Esophagus muscularis mucosa (tissue), 4 donors: ENCODE measurements at regions not wholly inside any gene's neighbourhood (a gene's known extent, or its start where the extent isn't known, plus 50 kb on each side); places are given as distances from the start of the nearest gene placed in this dataset.

Experiments
- EP300 ChIP-seq: sonication (generic); formaldehyde crosslinking; IDR thresholded peaks from one replicate; pipeline ENCODE4 v1.6.1; 2017; ENCODE audit warnings: antibody characterized with exemption
- POLR2A ChIP-seq: fragments of 450-650 bp; IDR thresholded peaks from one replicate; pipeline ENCODE4 v1.6.1; 2017; ENCODE audit warnings: antibody characterized with exemption, moderate library complexity, mild to moderate bottlenecking, low read depth
- POLR2AphosphoS5 ChIP-seq, 2 donors: sonication (generic); formaldehyde crosslinking; IDR thresholded peaks; one replicate each; pipeline ENCODE4 v1.6.1; 2017; ENCODE audit warnings: antibody characterized with exemption in 2 of 2
- TF ChIP-seq, protein P1 (sequence below), 3 experiments: fragments of 200-600 bp in 2 of 3; fragments of 450-650 bp in 1 of 3; sonication (generic) in 2 of 3; IDR thresholded peaks; one replicate each; pipeline ENCODE4 v1.5.1; 2017 to 2019; ENCODE audit warnings: antibody characterized with exemption in 3 of 3, mild to moderate bottlenecking in 2 of 3, moderate library complexity in 1 of 3

DNA sequence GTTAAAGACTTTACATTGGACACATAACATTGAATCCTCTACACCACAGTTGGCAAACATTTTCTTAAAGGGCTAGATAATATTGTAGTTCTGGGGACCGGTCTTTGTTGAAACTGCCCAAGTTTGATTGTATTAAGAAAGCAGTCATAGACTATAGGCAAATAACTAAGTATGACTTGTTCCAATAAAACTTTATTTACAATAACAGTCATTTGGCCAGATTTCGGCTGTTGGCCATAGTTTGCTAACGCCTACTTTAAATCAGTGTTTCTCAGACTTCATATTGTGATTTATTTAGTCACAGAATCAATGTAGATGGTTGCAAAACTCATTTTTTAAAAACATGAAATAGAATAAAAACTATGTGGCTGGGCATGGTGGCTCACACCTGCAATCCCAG lies 531.8 kb downstream of the XYLT1 start:
- TF ChIP-seq, protein P1, sequence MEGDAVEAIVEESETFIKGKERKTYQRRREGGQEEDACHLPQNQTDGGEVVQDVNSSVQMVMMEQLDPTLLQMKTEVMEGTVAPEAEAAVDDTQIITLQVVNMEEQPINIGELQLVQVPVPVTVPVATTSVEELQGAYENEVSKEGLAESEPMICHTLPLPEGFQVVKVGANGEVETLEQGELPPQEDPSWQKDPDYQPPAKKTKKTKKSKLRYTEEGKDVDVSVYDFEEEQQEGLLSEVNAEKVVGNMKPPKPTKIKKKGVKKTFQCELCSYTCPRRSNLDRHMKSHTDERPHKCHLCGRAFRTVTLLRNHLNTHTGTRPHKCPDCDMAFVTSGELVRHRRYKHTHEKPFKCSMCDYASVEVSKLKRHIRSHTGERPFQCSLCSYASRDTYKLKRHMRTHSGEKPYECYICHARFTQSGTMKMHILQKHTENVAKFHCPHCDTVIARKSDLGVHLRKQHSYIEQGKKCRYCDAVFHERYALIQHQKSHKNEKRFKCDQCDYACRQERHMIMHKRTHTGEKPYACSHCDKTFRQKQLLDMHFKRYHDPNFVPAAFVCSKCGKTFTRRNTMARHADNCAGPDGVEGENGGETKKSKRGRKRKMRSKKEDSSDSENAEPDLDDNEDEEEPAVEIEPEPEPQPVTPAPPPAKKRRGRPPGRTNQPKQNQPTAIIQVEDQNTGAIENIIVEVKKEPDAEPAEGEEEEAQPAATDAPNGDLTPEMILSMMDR (IDR thresholded peaks at IDR 0.05): no peak
- TF ChIP-seq POLR2A (no peak), POLR2AphosphoS5 (IDR thresholded peaks at IDR 0.05) (no peak), EP300 (no peak)
